Coronary artery (tissue), 2 donors: ENCODE measurements at regions not wholly inside any gene's neighbourhood (a gene's known extent, or its start where the extent isn't known, plus 50 kb on each side); places are given as distances from the start of the nearest gene placed in this dataset.
A peak's percentile ranks its signal among the peaks of the same experiment; 100 is the strongest.
"Not testable (repeated sequence)": the region's sequence is repeated elsewhere in the genome, so short reads cannot be mapped to it uniquely, and the experiment has no call there.

Source experiments
- DNase-seq: peaks from one replicate; pipeline ENCODE4 v3.0.0-alpha.2; 2017; ENCODE audit warnings: low spot score
- H3K27ac ChIP-seq, 2 donors: fragments of 200-600 bp; sonication (generic); one replicate each; pipeline ENCODE4 v1.5.1; 2016 to 2019
- H3K4me3 ChIP-seq: fragments of 200-600 bp; sonication (generic); 2 replicates; pipeline ENCODE4 v1.5.1; 2016; ENCODE audit warnings: mild to moderate bottlenecking, moderate library complexity
- TF ChIP-seq, protein P1 (sequence below): fragments of 200-600 bp; sonication (generic); IDR thresholded peaks from one replicate; pipeline ENCODE4 v1.5.1; 2019; ENCODE audit warnings: antibody characterized with exemption

DNA sequence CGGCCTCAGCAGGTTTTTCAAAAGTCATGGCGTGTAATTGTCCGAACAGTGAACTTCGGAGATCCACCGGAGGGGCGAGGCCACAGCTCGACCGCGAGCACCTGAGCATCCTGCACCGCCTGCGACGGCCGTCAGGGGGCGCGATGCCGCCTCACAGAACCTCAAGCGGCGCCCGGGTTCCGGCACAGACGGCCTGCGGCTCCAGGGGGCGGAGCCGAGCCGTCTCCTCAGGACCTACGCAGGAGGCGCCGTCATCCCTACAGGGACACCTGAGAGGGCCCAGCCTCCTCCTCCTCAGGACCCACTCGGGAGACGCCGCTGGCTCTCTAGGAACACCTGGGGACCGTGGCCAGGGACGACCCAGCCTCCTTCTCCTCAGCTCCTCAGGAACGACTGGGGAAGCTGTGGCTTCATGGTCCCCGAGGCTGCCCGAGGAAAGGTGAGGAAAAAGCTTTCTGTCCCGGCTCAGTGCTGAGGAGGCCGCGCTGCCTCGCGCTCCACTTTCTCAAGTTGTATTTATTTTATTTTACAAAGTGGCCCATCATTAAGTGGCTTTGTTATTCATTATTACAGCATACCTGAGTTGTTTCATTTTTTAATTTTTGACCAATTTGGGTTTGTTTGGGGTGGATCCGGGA, 197.3 kb downstream of the LMLN start:
- DNase-seq, H3K27ac ChIP-seq, H3K4me3 ChIP-seq: not testable (repeated sequence)

DNA sequence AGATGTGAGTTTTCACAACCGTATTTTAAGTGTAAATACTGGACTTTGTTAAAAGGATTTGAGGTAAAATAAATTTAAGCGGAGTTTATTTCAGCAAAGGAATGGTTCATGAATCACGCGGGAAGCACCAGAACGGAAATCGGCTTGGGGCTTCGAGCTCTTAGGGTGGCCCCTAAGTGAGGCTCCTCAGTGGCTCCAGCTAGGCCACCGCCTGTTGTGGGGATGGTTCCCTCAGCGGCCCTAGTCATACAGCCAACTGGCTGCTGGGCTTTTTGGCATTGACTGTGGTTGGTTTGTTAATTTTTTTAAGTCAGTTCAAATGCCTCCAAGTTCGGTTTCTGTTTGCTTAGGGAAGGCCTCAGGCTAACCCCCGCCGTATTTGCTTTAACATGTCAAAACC, 198.0 kb downstream of the LMLN start:
- not testable (repeated sequence) for H3K4me3 ChIP-seq, H3K27ac ChIP-seq, DNase-seq

- H3K27ac ChIP-seq, DNase-seq, H3K4me3 ChIP-seq: not testable (repeated sequence)
- TF ChIP-seq, protein P1, sequence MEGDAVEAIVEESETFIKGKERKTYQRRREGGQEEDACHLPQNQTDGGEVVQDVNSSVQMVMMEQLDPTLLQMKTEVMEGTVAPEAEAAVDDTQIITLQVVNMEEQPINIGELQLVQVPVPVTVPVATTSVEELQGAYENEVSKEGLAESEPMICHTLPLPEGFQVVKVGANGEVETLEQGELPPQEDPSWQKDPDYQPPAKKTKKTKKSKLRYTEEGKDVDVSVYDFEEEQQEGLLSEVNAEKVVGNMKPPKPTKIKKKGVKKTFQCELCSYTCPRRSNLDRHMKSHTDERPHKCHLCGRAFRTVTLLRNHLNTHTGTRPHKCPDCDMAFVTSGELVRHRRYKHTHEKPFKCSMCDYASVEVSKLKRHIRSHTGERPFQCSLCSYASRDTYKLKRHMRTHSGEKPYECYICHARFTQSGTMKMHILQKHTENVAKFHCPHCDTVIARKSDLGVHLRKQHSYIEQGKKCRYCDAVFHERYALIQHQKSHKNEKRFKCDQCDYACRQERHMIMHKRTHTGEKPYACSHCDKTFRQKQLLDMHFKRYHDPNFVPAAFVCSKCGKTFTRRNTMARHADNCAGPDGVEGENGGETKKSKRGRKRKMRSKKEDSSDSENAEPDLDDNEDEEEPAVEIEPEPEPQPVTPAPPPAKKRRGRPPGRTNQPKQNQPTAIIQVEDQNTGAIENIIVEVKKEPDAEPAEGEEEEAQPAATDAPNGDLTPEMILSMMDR: peak; percentile 25
Measured at GRCh38 chr3:198167339-198168039, 207.5 kb downstream of the LMLN start.

DNA sequence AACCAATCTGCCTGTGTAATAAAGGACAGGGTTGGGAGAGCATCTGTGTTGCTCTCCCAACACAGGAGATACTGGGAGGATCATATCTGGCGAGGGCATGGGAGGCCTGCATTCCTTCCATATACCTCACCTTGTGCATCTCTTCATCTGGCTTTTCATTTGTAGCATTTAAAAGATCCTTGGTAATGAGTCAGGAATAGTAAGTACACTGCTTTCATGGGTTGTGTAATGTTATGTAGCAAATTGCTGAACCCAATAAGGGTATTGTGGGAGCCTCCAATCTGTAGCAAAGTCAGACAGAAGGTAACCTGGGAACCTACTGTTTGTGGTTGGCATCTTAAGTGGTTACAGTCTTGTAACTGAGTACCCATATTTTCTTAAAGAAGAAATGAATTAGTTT, 210.8 kb downstream of the LMLN start:
- H3K27ac ChIP-seq, DNase-seq, H3K4me3 ChIP-seq: not testable (repeated sequence)

GRCh38 chr3:198173080-198173479, 213.1 kb downstream of the LMLN start:
- not testable (repeated sequence) for H3K27ac ChIP-seq, H3K4me3 ChIP-seq, DNase-seq

DNA sequence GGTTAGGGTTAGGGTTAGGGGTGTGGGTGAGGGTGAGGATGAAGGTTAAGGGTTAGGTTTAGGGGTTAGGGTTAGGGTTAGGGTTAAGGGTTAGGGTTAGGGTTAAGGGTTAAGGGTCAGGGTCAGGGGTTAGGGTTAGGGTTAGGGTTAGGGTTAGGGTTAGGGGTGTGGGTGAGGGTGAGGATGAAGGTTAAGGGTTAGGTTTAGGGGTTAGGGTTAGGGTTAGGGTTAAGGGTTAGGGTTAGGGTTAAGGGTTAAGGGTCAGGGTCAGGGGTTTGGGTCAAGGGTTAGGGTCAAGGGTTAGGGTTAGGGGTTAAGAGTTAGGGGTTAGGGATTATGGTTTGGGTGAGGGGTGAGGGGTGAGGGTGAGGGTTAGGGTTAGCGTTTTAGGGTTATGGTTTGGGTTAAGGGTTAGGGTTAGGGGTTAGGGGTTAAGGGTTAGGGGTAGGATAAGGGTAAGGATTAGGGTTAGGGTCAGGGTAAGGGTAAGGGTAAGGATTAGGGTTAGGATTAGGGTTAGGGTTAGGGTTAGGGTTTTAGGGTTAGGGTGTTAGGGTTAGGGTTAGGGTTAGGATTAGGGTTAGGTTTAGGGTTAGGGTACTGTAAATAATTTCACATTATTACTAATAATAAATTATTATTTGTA, 214.0 kb downstream of the LMLN start:
- not testable (repeated sequence) for DNase-seq, H3K27ac ChIP-seq, H3K4me3 ChIP-seq
